NCI-H69 (cell line): ENCODE measurements at regions not wholly inside any gene's neighbourhood (a gene's known extent, or its start where the extent isn't known, plus 50 kb on each side); places are given as distances from the start of the nearest gene placed in this dataset.

Source experiments
- DNase-seq: peaks from one replicate; lab custom pipeline; 2025; lab: John Stamatoyannopoulos, UW

GRCh38 chr6:147132889-147133288 lies 71.3 kb upstream of the STXBP5 start:
- DNase-seq: peak; percentile 79

- no peak for DNase-seq
Observed at GRCh38 chr6:147133669-147134068, 70.5 kb upstream of the STXBP5 start.

GRCh38 chr6:147135211-147135681 lies 69.0 kb upstream of the STXBP5 start:
- DNase-seq: peak; percentile 78

GRCh38 chr6:147136057-147136456 lies 68.2 kb upstream of the STXBP5 start:
- peak; percentile 74 for DNase-seq

GRCh38 chr6:147137986-147138385 lies 66.2 kb upstream of the STXBP5 start:
- no peak for DNase-seq

- DNase-seq: no peak
Observed at GRCh38 chr6:147138835-147139234, 65.4 kb upstream of the STXBP5 start.

GRCh38 chr6:147141711-147142308 lies 62.4 kb upstream of the STXBP5 start:
- DNase-seq: peak; percentile 74

GRCh38 chr6:147142684-147143245 lies 61.5 kb upstream of the STXBP5 start:
- no peak for DNase-seq

GRCh38 chr6:147149092-147149491 lies 55.1 kb upstream of the STXBP5 start:
- no peak for DNase-seq

- no peak for DNase-seq
Observed at GRCh38 chr6:147149826-147150225, 54.4 kb upstream of the STXBP5 start.

- DNase-seq: no peak
Observed at GRCh38 chr6:147150293-147150692, 53.9 kb upstream of the STXBP5 start.
